ENCODE measurements at regions not wholly inside any gene's neighbourhood (a gene's known extent, or its start where the extent isn't known, plus 50 kb on each side); places are given as distances from the start of the nearest gene placed in this dataset.

DNA sequence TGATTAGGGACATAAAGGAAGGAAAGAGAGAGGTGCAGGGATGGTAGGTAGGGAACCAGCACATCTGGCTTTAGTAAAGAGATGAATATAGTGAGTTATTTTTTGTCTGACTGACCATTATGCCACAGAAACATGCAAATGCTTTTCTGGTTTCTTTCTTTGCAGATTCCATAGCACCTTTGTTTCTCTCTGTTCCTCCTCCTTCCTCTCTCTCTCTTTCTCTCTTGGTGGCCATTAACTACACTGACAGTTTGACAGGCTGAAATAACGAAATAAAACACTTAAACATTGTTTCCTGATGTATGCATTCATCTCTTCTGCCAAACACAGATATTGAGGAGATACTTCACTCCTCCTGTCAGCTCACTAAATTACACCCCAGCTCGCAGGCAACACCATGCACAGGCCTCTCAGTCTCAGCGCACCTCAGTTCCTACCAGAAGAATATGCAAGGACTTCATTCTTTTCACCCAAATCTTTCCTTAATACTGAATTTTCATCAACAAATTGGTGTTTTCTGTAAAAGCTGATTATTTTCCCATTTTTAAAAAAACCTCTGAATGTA is 406.9 kb upstream of the SOX5 start:
- TF ChIP-seq, protein P1, sequence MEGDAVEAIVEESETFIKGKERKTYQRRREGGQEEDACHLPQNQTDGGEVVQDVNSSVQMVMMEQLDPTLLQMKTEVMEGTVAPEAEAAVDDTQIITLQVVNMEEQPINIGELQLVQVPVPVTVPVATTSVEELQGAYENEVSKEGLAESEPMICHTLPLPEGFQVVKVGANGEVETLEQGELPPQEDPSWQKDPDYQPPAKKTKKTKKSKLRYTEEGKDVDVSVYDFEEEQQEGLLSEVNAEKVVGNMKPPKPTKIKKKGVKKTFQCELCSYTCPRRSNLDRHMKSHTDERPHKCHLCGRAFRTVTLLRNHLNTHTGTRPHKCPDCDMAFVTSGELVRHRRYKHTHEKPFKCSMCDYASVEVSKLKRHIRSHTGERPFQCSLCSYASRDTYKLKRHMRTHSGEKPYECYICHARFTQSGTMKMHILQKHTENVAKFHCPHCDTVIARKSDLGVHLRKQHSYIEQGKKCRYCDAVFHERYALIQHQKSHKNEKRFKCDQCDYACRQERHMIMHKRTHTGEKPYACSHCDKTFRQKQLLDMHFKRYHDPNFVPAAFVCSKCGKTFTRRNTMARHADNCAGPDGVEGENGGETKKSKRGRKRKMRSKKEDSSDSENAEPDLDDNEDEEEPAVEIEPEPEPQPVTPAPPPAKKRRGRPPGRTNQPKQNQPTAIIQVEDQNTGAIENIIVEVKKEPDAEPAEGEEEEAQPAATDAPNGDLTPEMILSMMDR (IDR thresholded peaks at IDR 0.05) = no peak
- TF ChIP-seq POLR2A (IDR thresholded peaks at IDR 0.05) = no peak
